Neural progenitor cell (in vitro differentiated cells): ENCODE measurements at regions not wholly inside any gene's neighbourhood (a gene's known extent, or its start where the extent isn't known, plus 50 kb on each side); places are given as distances from the start of the nearest gene placed in this dataset.

Experiments used
- EZH2phosphoT487 ChIP-seq: fragments of 200-600 bp; sonication (generic); IDR thresholded peaks from 2 replicates; pipeline ENCODE4 v1.6.1; 2017; ENCODE audit warnings: antibody characterized with exemption
- TF ChIP-seq, protein P1 (sequence below): fragments of 200-600 bp; sonication (generic); IDR thresholded peaks from 2 replicates; pipeline ENCODE4 v1.5.1; 2017; ENCODE audit warnings: antibody characterized with exemption, mild to moderate bottlenecking

DNA sequence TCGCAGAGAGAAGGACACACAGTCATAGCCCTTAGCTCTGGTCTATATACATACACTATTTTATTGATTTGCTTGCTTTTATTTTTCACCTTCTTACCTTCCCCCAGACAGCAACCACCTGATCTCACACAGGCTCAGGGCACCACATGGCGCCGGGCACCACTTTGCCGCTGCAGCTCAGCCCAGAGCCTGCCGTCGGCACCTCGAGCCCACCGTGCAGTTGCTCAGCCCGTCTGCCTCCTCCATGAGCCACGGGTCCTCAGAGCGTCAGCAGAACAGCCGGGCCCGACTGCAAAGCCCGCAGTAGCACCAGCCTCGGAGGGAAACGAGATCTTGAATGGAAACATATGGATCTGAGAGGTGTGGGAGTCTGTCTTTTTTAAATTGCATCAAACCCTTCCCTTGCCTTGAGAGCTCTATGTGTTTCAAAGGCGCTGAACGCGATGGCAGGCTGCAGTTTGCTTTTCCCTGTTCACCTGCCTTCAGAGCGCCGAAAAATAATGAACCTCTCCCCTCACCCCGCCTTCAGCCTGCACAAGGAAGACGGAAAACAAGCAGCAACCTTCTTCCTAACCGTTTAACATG lies 505.4 kb downstream of the MN1 start:
- TF ChIP-seq, protein P1, sequence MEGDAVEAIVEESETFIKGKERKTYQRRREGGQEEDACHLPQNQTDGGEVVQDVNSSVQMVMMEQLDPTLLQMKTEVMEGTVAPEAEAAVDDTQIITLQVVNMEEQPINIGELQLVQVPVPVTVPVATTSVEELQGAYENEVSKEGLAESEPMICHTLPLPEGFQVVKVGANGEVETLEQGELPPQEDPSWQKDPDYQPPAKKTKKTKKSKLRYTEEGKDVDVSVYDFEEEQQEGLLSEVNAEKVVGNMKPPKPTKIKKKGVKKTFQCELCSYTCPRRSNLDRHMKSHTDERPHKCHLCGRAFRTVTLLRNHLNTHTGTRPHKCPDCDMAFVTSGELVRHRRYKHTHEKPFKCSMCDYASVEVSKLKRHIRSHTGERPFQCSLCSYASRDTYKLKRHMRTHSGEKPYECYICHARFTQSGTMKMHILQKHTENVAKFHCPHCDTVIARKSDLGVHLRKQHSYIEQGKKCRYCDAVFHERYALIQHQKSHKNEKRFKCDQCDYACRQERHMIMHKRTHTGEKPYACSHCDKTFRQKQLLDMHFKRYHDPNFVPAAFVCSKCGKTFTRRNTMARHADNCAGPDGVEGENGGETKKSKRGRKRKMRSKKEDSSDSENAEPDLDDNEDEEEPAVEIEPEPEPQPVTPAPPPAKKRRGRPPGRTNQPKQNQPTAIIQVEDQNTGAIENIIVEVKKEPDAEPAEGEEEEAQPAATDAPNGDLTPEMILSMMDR = no peak
- no peak for TF ChIP-seq EZH2phosphoT487
